GM21360 (cell line): ENCODE measurements at regions not wholly inside any gene's neighbourhood (a gene's known extent, or its start where the extent isn't known, plus 50 kb on each side); places are given as distances from the start of the nearest gene placed in this dataset.
"Not testable (repeated sequence)": the region's sequence is repeated elsewhere in the genome, so short reads cannot be mapped to it uniquely, and the experiment has no call there.

ENCODE experiments used
- ATAC-seq: cut with Tn5 transposase; IDR thresholded peaks from one replicate; pipeline ENCODE4 v1.9.1; 2021; ENCODE audit warnings: mild to moderate bottlenecking, moderate library complexity; ENCODE audit not compliant: unreplicated experiment

GRCh38 chr5:30505014-30505886 lies 688.2 kb upstream of the CDH6 start:
- no peak for ATAC-seq

DNA sequence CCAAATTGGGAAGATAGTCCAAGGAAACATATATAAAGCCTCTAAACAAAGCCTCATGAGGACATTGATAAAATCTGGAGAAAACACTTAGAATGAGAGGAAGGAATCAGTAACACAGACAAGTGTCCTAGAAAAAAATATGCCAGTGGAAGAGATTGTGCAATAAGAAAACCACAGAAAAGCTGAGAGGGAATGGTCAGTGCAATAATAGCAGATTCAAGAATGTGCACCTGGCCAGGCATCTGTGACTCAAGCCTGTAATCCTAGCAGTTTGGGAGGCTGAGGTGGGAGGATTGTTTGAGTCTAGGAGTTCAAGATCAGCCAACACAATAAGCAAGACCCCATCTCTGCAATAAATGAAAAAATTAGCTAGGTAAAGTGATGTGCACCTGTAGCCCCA lies 691.2 kb upstream of the CDH6 start:
- no peak for ATAC-seq

- ATAC-seq = no peak
These were observed 692.4 kb upstream of the CDH6 start for GRCh38 chr5:30501065-30501464.

DNA sequence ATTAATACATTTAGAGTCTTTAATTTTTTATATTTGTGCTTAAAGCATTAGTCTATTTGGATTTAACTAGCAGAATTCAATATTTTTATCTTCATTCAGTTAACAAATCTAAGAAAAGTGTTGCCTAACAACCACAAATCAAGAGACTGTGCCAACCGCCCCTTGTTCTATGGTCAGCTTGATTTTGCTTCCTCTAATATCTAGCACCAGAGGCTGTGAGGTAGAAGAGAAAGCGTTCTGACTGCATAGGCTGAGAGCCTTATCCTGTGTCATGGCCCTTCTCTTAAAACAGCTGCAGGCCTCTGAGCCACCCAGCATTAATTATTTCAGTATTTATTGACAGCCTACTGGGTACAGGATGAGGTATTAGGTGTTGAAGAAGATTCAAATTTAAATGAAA lies 693.0 kb upstream of the CDH6 start:
- no peak for ATAC-seq

DNA sequence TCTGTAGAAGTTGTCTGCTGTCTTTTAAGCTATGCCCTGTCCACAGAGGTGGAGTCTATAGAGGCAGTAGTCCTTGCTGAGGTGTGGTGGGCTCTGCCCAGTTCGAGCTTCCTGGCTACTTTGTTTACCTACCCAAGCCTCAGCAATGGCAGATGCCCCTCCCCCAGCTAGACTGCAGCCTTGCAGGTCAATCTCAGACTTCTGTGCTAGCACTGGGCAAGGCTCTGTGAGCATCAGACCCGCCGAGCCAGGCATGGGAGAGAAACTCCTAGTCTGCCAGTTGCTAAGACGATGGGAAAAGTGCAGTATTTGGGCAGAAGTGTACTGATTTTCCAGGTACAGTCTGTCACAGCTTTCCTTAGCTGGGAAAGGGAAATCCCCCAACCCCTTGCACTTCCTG lies 694.1 kb upstream of the CDH6 start:
- ATAC-seq = no peak

GRCh38 chr5:30498972-30499371 lies 694.5 kb upstream of the CDH6 start:
- ATAC-seq = no peak

GRCh38 chr5:30498509-30498908 lies 695.0 kb upstream of the CDH6 start:
- ATAC-seq = not testable (repeated sequence)

- not testable (repeated sequence) for ATAC-seq
These were observed 699.4 kb upstream of the CDH6 start for GRCh38 chr5:30494113-30494512.

DNA sequence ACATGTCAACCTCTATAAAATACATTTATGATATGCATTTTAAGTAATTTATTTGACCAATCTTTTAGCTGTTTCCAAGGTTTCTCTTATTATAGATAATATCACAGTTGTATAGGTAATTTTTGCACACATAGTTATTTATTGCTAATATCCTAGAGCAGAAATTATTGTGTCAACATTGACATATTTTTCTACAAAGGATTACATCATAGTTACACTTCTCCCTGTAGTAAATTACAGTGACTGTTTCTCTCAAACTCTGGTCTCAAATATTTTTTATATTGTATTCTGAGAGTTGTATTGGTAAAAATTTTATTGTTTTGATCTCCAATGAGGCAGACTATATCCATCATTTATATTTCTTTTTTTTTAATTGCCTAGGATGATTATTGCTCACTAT lies 714.4 kb upstream of the CDH6 start:
- no peak for ATAC-seq

DNA sequence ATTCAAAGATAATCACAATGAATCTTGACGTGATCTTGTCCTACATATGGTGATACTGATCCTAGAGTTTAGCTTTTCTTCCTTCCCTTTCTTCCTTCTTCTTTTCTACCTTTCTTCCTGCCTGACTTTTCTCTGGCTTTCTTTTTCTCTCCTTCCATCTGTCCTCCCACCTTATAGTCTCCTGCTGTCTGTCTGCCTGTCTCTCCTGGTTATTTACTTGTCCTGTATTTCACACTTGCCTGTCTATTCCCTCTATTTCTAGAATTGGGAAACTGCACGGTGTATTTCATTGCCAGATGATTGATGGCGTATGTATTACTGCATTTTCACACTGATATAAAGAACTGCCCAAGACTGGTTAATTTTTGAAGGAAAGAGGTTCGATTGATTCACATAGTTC lies 718.1 kb upstream of the CDH6 start:
- ATAC-seq = no peak

- ATAC-seq = no peak
These were observed 723.8 kb upstream of the CDH6 start for GRCh38 chr5:30469691-30470090.

GRCh38 chr5:30458681-30459080 lies 734.8 kb upstream of the CDH6 start:
- ATAC-seq = no peak

DNA sequence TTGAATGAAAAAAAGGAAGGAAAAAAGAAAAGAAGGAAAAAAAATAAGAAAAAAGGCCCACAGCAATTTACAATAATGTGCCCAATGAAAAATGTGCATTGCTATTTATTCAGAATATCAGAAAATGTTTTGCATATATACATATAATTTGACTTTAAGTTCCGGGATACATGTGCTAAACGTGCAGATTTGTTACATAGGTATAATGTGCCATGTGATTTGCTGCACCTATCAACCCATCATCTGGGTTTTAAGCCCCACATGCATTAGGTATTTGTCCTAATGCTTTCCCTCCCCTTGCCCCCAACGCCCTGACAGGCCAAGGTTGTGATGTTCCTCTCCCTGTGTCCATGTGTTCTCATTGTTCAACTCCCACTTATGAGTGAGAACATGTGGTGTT lies 738.0 kb upstream of the CDH6 start:
- ATAC-seq = not testable (repeated sequence)

- ATAC-seq = no peak
These were observed 740.3 kb upstream of the CDH6 start for GRCh38 chr5:30453168-30453567.

GRCh38 chr5:30450153-30450552 lies 743.3 kb upstream of the CDH6 start:
- ATAC-seq = no peak

DNA sequence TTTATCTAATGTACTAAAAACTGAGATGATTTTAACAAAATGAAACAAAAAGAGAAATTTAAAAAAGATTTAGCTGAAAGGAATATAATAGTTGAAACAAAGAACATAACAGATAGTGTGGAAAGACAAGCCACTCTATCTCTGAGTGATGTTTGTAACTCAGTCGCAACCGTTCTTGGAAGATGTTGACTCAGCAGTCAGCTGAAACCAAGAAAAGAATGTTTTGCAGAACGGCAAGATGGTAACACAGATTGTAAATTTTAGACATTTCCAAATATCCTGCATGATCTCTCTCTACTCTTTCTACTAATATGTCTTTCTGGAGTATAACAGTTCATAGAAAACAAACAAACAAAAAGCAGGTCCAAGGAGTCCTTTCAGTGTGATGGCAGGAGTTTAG lies 746.1 kb upstream of the CDH6 start:
- ATAC-seq = no peak

- ATAC-seq = no peak
These were observed 747.0 kb upstream of the CDH6 start for GRCh38 chr5:30446456-30446855.

DNA sequence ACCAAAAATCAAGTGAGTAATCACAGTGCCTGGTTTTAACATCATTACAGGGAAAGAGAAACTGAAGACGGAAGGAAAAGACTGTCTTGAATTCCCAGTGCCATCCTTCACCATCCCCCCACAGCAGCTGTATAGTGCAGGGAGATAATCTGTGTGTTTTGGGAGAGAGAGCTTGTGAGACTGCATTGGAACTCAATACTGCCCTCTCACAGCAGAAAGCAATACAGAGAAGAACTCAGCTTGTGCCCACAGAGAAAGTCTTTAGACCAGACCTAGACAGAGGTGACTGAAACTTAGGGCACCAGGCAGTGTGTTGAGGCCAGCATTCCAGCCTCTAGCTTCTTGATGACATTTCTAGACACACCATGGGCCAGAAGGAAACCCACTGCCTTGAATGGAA lies 754.7 kb upstream of the CDH6 start:
- ATAC-seq = no peak

GRCh38 chr5:30436691-30437090 lies 756.8 kb upstream of the CDH6 start:
- ATAC-seq = no peak

DNA sequence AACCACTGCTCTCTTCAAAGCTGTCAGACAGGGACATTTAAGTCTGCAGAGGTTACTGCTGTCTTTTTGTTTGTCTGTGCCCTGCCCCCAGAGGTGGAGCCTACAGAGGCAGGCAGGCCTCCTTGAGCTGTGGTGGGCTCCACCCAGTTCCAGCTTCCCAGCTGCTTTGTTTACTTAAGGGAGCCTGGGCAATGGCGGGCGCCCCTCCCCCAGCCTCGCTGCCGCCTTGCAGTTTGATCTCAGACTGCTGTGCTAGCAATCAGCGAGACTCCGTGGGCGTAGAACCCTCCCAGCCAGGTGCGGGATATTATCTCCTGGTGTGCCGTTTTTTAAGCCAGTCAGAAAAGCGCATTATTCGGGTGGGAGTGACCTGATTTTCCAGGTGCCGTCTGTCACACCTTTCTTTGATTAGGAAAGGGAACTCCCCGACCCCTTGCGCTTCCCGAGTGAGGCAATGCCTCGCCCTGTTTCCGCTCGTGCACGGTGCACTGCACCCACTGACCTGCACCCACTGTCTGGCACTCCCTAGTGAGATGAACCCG lies 764.5 kb upstream of the CDH6 start:
- not testable (repeated sequence) for ATAC-seq

GRCh38 chr5:30414078-30414477 lies 779.4 kb upstream of the CDH6 start:
- no peak for ATAC-seq

- no peak for ATAC-seq
These were observed 779.9 kb upstream of the CDH6 start for GRCh38 chr5:30413540-30413939.

DNA sequence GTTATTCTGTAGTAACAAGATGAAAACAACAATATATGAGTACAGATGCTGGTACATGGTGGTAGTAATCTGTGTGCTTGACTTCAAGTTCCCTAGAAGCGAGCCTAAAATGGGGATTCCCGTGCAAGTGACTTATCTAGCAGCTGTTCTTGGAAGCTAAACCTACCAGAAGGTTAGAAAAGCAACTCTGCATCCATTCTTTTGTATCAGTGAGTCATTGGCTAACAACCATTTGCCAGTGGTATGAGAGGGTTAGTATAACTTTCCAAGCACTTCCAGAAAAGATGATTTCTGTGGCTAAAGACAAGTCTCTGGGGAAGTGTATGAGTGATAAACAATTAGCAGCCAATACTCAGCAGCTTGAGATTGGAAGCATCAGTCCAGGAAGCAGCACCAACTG lies 787.7 kb upstream of the CDH6 start:
- ATAC-seq = no peak
